K562 (cell line): ENCODE measurements at regions not wholly inside any gene's neighbourhood (a gene's known extent, or its start where the extent isn't known, plus 50 kb on each side); places are given as distances from the start of the nearest gene placed in this dataset.
A peak's percentile ranks its signal among the peaks of the same experiment; 100 is the strongest.

Experiments
- ASH1L ChIP-seq: fragments of 450-650 bp; IDR thresholded peaks from 2 replicates; pipeline ENCODE4 v1.6.1; 2018; ENCODE audit warnings: borderline replicate concordance, mild to moderate bottlenecking, low read depth; ENCODE audit not compliant: partially characterized antibody
- ATF7 ChIP-seq: fragments of 450-650 bp; IDR thresholded peaks from 2 replicates; pipeline ENCODE4 v1.7.1; 2014; ENCODE audit warnings: mild to moderate bottlenecking, moderate library complexity
- BDP1 ChIP-seq: IDR thresholded peaks from 3 replicates; pipeline ENCODE4 v1.6.1; 2011; ENCODE audit not compliant: insufficient read length, insufficient read depth
- CBFA2T3 ChIP-seq: fragments of 450-650 bp; IDR thresholded peaks from 2 replicates; pipeline ENCODE4 v1.6.1; 2017
- EWSR1 ChIP-seq: fragments of 450-650 bp; IDR thresholded peaks from 2 replicates; pipeline ENCODE4 v1.6.1; 2018; ENCODE audit warnings: borderline replicate concordance, mild to moderate bottlenecking, low read depth, moderate library complexity; ENCODE audit not compliant: partially characterized antibody
- NR2F6 ChIP-seq: fragments of 450-650 bp; formaldehyde crosslinking; IDR thresholded peaks from 2 replicates; pipeline ENCODE4 v1.4.0; 2020; ENCODE audit warnings: mild to moderate bottlenecking
- RERE ChIP-seq: sonication (generic); formaldehyde crosslinking; IDR thresholded peaks from 2 replicates; pipeline ENCODE4 v1.8.0; 2023; ENCODE audit warnings: missing genetic modification reagents, mild to moderate bottlenecking, borderline replicate concordance
- ZFP36 ChIP-seq: fragments of 150-350 bp; IDR thresholded peaks from 2 replicates; pipeline ENCODE4 v1.6.1; 2018; ENCODE audit warnings: low read length, low read depth; ENCODE audit not compliant: partially characterized antibody
- ZKSCAN8 ChIP-seq: fragments of 200-800 bp; sonication (Bioruptor generic); IDR thresholded peaks from 2 replicates; pipeline ENCODE4 v1.6.1; 2016; ENCODE audit warnings: missing genetic modification characterization, missing compliant biosample characterization
- ZNF324 ChIP-seq: fragments of 250-450 bp; sonication (Bioruptor Pico); IDR thresholded peaks from 2 replicates; pipeline ENCODE4 v1.4.0; 2020; ENCODE audit warnings: mild to moderate bottlenecking
- ZNF395 ChIP-seq: fragments of 200-800 bp; sonication (Bioruptor generic); IDR thresholded peaks from 2 replicates; pipeline ENCODE4 v1.6.1; 2017; ENCODE audit warnings: missing genetic modification characterization, missing compliant biosample characterization
- ZNF511 ChIP-seq: sonication (generic); formaldehyde crosslinking; IDR thresholded peaks from 2 replicates; pipeline ENCODE4 v1.8.0; 2022; ENCODE audit warnings: mild to moderate bottlenecking, missing genetic modification reagents
- ZNF592 ChIP-seq: fragments of 450-650 bp; IDR thresholded peaks from 2 replicates; pipeline ENCODE4 v1.6.1; 2017; ENCODE audit warnings: antibody characterized with exemption, mild to moderate bottlenecking
- ZNF695 ChIP-seq: fragments of 450-650 bp; formaldehyde crosslinking; IDR thresholded peaks from 2 replicates; pipeline ENCODE4 v1.4.0; 2020; ENCODE audit warnings: mild to moderate bottlenecking, moderate library complexity
- TF ChIP-seq, protein P1 (sequence below): sonication (generic); formaldehyde crosslinking; IDR thresholded peaks from 2 replicates; pipeline ENCODE4 v1.9.0; 2022; ENCODE audit warnings: mild to moderate bottlenecking, missing genetic modification reagents

- TF ChIP-seq ZNF395 (no peak), EWSR1 (no peak), ZFP36 (no peak), NR2F6 (CRISPR knock-in tag) (no peak), RERE (CRISPR knock-in tag) (no peak), BDP1 (no peak), ZNF592 (no peak), ZNF695 (CRISPR knock-in tag) (no peak), ASH1L (no peak), ZNF511 (CRISPR knock-in tag) (no peak), ZNF324 (CRISPR knock-in tag) (no peak), ZKSCAN8 (CRISPR knock-in tag) (no peak), ATF7 (no peak; the same call in 1 of the 2 replicates), CBFA2T3 (0 out of 2 replicates have a peak, but pooled peaks have one; percentile 4)
- TF ChIP-seq, protein P1, sequence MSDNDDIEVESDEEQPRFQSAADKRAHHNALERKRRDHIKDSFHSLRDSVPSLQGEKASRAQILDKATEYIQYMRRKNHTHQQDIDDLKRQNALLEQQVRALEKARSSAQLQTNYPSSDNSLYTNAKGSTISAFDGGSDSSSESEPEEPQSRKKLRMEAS: peak; percentile 65
Measured at GRCh38 chr9:129496473-129497004, 124.4 kb downstream of the C9orf50 start (continued).
